NCI-H1930 (cell line): ENCODE measurements at regions not wholly inside any gene's neighbourhood (a gene's known extent, or its start where the extent isn't known, plus 50 kb on each side); places are given as distances from the start of the nearest gene placed in this dataset.
A peak's percentile ranks its signal among the peaks of the same experiment; 100 is the strongest.
"Not testable (repeated sequence)": the region's sequence is repeated elsewhere in the genome, so short reads cannot be mapped to it uniquely, and the experiment has no call there.

Experiments
- DNase-seq, 2 experiments: peaks; one replicate each; lab custom pipeline; 2025; lab: John Stamatoyannopoulos, UW

DNA sequence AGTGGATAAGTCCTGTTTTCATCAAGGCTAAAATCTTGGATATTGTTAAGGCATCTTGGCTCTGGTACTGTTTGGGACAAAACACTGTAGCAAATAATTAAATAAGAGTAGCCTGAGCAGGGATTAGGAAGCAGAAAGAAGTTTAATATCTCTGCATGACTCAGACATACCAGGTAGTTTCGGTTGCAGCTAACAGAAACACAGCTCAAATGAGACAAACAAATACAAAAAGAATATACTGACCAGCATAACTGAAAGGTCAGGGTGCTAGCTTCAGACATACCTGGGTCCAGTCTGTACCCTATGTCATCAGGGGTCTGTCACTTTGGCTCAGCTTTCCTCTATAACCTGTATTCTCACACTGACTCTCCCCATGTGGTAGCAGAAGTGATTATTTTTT lies 156.4 kb upstream of the MAP3K1 start:
- no peak for DNase-seq

DNA sequence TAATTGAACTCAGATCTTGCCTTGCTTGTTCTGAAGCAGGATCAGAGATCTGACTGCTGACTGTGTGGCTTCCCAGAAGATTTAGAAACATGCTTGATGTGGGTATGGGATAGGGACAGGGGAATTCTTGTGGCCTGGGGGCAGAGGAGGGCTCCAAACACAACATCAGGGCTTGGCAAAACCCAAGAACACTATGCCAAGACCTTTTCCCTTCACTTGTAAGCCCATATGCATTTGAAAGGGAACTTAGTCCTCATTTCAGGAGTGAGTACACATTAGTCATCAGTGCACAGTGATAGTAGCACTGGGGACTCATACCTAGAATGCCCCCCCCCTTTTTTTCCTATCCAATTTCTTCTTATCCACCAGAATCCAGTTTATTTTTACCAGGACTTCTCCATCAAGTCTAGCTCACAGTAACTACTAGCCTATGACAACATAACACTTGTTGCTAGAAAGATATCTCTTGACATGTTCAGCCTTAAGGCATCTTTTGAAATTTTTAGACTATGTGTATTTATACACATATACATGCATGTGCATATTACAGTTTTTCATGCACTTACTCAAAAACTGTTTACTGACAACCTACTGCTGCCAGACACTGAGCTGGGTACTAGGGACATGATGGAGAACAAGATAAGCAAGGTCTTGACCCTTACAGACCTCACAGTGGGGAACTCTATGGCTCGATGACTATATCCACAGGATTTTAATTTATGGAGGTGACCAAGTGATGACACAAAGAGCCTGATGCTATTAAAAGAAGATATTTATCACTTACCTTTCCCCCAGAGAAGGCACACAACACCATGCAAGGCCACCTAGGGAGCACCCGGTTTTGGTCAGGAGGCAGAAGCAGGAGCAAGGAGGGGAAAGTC lies 158.3 kb upstream of the MAP3K1 start:
- no peak for DNase-seq

DNA sequence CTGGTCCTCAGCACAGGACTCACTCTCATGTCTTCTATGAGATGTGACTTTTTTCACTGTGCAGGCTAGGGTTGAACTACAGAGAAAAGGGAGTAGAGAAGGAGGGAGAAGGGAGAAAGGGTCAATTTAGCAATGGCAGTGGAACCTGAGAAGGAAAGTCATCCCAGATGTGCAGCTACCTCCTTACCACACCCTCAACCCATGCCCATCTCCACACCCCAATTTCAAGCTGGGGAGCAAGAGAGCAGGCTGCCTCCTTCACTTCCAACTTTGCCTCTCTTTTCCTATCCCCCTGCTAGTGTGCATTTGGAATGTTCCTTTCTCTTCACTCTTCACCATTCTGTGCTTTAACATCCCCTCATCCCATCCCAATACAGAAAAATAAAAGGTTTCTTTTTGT lies 163.5 kb upstream of the MAP3K1 start:
- no peak for DNase-seq

DNA sequence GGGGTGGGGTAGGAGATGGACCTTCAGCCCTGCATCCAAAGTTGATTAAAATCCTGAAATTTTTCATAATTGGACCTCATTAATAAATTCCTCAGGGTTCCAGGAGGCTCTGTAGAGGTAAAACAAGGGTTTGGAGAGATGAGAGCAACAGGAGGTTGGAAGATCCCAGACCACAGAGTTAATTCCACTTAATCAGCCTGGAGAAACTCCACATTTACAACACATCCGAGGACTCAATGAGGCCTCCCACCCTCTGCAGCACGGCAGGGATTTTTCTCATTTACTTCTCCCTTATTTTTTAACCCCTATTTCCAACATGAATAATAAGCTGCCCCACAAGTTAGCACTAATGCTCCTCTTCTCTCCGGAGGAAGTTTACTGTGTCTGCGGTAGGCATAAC lies 165.0 kb upstream of the MAP3K1 start:
- DNase-seq: no peak

DNA sequence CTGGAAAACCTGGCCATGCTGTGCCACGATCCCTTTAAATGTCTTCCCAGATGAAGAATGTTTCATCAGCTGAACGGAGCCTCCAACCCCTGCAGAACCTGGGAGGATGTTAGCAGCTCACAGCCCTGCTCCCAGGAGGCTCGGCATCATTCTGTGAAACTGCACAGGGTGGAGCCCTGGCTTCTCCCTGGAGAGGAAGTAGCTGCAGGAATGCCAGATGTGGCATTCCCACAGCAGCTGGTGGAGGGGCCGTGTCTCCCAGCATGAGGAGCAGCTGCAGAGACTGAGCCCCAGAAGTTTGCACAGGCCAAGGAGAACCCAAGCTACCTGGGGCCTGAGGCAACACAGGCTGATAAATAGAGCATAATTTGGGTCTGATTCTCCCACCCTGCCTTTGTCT lies 165.8 kb upstream of the MAP3K1 start:
- DNase-seq: no peak

DNA sequence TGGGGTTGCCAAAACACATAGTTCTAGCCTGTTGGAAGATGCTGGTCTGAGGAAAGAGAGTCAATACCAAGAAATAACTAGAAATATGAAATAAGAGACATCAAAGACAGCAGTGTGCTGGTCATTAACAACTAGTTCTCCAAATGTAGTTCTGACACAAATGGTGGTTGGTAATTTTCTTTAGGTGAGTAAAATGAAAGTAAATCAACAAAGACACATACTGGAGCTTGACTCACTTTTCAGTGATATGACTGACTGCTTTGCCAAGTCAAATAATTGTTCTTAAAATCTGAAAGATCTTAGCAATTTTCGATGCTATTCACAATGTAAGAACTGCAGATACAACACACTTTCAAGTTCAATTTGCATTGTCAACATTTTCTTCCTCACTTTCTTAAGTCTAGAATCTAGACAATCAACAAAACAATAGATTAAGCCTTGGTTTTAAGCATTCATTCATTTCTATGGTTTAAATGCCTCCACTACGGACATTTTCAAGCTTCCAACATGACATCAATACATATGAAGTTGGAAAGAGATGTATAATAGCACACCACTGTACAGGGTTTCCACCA lies 166.8 kb upstream of the MAP3K1 start:
- DNase-seq: no peak

DNA sequence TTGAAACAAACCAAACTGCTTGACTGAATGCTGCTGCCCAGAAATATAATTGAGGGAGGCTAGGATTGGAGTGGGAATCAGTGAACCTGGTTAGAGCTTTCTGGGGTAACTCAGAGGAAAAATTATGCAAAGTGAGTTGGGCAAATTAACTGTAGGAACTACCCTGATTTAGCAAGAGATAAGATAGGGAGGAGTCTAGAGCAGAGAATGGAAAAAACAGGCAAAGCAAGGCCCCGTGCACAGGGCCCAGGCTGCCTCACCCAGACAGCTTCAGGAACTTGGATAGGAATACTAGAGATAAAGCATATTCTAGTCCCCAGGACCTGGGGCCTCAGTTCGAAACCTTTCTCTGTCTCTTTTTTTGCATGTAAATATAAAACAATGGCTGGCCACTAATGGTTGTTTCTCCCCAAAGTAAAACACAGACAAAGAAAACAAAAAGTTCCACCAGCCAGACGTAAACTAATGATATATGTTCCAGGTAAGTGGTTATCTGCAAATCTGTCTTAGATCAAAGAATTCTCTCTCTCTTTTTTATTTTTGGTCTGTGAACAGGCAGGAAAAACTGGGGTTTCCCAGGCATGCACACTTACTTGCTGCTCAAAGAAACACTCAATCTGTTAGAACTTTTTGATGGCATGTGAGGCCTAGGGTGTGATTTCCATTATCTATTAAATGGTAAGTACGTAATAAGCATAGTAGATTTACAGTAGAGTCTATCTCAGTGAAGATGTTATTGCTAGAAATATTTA lies 168.1 kb upstream of the MAP3K1 start:
- no peak for DNase-seq

DNA sequence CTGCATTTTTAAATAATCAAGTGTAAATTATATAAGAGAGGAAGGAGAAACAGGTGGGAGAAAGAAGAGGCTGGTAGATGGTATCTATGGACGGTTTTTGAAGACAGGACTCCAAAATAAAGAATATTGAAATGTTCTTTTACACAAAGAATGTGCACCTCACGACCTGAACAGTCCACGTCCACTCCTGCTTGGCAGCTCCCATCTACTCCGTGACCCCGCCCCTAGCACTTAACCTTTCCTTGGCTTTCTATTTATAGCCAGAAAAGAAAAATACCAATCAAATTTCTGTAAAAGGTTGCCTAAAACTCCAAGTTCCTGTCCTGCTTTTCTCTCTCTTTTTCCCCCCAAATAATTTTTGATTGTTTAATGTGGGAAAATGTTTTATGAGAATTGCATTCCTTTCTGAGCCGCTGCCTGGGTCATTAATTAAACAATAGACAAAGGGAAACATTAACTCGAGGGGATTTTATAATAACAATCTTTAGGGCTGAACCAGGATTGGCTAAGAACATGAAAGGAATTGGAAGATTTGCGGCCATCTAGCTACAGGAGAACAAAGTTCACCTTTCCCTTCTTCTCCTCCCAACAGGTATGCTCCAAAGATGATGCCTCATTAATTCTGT lies 173.6 kb upstream of the MAP3K1 start:
- no peak for DNase-seq

DNA sequence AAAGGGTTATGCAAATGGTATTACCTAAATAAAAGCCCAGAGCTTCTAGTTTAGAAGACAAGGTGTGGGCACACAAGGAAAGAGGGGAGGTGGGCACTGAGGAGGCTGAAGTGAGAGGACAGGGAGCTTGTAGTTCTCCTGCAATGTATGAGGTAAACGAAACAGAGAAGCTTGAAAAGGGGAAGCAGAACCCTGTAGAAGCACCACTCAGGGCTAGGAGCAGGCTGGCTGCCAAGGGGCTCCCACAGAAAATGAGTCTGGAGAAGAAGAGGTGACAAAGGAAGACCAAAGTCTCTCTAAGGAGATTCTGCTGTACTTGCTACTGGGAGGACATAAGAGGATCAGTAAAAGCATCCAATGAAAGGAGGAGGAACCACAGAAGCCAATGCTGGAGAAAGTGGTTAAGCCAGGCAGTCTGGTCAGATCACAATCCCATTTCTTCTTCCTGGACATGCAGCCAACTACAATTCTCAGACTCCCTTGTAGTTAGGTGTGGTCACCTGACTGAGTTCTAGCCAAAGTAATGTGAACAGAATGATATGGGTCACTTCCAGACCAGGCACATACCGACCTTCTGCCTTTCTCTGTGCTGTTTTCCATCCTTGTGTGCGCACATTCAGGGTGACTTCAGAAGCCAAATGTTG lies 174.5 kb upstream of the MAP3K1 start:
- no peak for DNase-seq

DNA sequence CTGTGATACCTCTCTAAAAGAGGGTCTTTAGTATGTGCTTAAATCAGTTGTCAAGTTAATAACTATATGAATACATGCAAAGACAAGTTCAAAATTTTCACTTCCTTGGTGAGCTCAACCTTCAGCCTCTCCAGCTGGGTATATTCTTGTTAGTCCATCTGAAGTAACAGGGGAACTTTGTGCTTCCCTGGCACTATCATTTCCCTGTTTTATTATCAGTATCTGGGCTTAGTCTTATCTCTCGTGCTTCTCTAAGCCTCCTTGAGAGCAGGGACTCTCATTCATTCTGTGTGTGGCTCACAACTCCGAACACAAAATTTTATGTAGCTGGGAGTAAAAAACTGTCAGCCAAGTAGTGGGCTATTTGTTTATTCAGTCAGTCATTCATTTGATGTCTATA lies 175.9 kb upstream of the MAP3K1 start:
- DNase-seq: no peak

DNA sequence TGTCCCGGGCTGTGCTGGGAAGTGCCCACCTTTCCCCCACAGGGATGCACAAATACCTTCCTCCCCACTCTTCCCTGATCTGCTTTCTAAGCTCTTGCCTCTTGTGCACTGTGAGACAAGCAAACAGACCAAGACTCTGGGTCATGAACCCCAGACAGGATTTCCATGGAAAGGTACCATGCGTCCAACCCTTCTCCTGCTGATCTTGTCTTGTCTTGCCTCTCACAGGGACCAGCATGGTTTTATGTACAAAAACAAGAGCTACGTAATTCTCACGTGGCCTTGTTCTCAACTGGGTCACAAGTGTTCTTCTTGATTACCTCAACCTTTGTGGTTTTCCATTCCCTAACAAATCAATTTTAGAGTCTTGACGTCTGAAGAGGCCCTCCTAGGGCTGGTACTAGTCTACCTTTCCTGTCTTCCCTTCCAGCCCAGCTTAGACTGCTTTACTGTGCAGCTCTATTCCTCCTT lies 176.5 kb upstream of the MAP3K1 start:
- no peak for DNase-seq

DNA sequence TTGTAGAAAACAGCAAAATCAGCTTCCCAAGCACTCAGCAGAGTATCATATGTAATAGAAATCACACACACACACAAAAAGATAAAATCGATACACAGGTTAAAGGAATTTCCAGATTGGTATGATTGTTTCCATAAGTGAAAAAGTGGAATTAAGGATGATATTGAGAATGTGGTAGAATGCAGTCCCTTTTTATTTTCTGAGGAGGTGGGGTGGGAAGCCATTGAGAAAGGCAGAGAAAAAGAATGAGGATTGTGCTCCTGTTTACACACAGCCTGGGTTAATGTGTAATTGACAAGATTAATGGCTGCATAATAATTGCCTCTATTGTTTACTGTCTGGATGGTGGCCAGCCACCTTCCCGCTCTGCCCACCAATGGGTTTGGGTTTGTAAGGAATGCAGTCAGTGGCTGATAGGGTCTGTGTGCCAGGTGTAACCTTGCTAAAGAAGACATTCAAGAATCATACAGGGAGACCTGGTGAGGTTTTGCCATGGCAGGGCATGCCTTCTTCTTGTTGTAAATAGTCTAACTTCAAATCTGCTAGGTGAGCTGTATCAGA lies 177.2 kb upstream of the MAP3K1 start:
- DNase-seq: peak in 1 of 2 experiments; percentile 26

DNA sequence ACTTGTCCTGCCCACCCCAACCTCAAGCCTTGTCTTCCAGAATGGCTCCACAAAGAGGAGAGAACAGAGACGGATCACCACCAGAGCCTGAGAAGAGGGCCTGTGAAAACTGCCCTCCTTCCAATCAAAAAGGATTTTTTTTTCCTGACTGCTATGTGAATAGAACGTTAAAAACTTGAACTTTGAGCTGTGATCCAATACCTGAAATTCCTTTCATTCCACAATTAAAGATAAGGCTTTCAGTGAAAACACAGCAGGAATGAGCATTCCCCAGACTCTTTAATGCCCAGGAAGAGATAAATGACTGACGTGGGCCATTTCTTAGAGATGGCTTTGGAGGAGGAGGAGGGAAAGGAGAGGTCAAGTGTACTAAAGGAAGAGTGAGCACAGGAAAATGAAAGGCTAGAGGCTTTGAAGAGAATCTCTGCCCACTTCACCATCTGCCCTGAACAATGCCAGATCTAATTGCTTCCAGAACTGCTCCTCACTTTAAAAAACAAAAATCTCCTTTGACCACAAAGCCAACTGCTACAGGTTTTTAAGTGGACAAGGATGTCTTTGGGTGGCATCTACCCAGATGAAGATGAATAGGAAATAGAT lies 177.9 kb upstream of the MAP3K1 start:
- DNase-seq: no peak

DNA sequence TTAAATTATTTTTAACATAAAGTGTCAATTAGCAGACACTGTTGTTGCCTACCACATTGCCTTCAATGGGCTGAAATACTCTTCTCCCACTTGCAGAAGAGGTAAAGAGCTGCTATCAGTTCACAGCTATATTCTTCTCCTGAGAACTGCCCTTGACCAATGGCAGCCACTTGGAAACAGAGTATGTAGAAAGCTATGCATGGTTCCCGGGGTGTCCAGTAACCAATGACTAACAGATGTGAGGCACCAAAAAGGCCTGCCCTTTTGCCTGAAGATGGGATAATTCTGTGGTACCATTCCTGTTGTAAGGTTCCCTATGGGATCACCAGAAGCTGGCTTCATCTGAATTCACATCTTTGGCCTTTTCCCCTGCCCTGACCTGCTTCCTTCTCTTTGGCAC lies 181.4 kb upstream of the MAP3K1 start:
- DNase-seq: no peak

DNA sequence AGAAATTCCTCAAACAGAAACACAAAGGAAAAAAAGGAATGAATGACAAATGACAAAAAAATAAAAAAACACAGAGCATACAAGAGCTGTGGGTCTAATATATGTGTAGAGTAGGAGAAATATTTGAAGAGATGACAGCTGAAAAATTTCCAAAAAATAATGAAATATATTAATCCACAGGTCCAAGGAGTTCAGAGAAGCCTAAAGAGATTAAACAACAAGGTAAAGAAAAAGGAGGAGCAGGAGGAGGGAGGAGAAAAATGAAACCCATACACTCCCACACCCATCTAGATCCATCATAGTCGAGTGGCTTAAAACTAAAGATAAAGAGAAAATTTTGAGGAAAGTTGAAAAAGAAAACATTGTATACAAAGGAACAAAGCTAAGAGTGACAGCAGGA lies 182.4 kb upstream of the MAP3K1 start:
- DNase-seq: no peak

DNA sequence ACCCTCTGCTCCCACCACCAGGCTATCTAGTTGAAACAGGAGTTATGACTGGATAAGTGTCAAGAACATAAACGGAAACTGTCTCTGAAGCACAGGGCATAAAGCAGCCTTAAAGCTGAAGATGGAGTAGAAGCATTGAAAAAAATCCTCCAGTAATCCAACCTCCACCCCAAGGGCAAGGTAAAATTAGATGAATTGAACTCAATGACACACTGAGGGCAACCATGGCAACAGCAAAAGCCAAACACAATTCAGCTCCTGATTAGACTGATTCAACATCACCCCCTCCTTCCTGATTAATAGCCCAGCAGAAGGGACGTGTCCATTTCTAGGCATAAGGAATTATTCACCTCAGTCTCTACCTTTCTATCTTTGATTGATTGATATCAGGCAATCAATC lies 183.2 kb upstream of the MAP3K1 start:
- no peak for DNase-seq

DNA sequence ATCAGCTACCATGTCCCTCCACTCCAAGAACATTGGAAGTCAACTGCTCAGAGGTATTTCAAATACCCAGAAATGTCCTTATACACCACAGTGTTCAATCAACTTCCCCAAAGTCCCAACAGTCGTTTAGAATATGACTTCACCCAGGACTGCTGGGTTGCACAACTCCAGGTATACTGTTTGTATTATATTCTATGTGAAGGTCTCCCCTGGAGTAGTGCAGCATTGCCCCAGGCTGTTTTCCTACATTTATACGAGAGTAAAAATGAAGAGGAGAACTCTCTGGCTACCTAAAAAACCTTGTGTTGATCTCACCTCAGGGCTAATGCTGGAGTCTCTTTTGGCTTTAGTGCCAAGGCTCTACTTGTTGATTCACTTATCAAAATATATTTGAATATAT lies 183.6 kb upstream of the MAP3K1 start:
- DNase-seq: no peak

DNA sequence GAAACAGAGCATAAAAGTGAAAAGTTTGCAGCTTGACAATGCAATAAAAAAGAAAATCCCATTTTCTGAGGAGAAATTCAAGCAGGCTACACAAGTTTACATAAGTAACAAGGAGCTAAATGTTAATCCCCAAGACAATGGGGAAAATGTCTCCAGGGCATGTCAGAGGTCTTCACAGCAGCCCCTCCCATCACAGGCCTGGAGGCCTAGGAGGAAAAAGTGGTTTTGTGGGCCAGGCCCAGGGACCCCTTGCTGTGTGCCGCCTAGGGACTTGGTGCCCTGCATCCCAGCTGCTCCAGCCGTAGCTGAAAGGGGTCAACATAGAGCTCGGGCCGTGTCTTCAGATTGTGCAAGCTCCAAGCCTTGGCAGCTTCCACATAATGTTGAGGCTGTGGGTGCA lies 186.7 kb upstream of the MAP3K1 start:
- not testable (repeated sequence) for DNase-seq

DNA sequence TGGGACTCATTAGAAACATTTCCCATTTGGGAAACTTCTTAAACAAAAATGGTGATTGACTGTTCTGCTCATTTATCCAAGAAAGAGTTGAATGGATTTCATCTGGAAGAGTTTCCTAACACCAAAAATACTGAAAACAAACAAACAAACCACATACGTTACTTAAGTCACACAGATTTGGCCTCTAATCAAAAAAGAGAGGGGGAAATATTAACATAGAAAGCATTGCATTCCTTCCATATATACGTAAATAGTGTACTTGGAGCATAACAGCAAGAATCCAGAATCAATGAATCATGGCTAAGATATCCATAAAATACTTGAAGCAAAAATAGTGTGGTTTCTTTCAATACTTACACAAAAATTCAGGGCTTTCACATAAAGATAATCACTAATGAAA lies 189.8 kb upstream of the MAP3K1 start:
- DNase-seq: no peak

DNA sequence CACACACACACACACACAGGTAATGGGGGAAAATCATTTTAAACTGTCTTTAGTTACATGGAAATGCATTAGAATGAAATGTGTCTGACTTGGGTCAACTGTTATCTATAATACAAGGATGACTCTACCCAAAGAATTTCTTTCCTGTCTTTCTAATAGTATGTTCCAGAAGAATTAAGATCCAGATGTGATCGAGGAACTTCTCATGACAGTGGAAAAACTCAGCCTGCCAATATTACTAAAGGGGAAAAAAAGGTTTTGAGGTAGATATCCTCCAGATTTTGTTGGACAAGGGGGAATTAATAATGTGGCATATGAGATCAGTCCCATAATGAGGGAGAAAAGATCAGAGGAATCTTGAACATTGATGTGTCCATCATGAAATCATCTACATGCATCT lies 190.6 kb upstream of the MAP3K1 start:
- no peak for DNase-seq

DNA sequence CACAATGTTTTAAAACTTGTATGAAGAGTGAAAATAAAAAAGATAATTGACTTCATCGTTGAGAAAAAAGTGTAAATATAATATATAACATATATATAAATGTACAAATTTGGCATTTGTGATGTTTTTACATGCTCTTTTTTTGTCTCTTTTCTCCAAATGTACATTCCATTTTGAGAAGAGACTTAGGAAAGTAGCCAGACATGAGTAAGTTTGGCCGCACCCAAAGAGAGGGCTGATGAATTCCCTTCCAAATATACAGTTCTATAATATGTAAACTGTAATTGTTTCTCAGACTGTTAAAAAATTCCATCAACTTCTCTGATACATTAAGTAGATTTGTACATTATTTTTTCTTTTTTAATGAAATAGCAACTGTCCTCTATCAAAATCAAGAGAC lies 193.2 kb upstream of the MAP3K1 start:
- no peak for DNase-seq
